ENCODE measurements at regions not wholly inside any gene's neighbourhood (a gene's known extent, or its start where the extent isn't known, plus 50 kb on each side); places are given as distances from the start of the nearest gene placed in this dataset.

GRCh38 chr1:201632364-201632952 lies 93.5 kb downstream of the NAV1 start:
- Histone ChIP-seq H3K27me3 (ENCODE audit: low read depth) (no peaks in the 10 kb centered on the region), H3K36me3 (no peaks in the 10 kb centered on the region), H3K9me3 (replicated peaks) (no peaks in the 10 kb centered on the region), H3K27ac (replicated peaks) (peak overlapping the region; percentile 63), H3K4me1 (peaks cover 96% of the 10 kb centered on the region), H3K4me3 (no peak overlapping the region)
- intact Hi-C loops (cut with micrococcal nuclease), result loop anchor here (10.0 kb wide), 1 partner anchor 68 kb away; no protein-coding TSS in a partner anchor
- no peak for TF ChIP-seq CTCF (IDR thresholded peaks at IDR 0.05; ENCODE audit: borderline replicate concordance)
- no peak for DNase-seq

- peak overlapping the region; percentile 63 for H3K27ac ChIP-seq (replicated peaks)
Measured at GRCh38 chr1:201633297-201633696, 94.4 kb downstream of the NAV1 start.

GRCh38 chr1:201633811-201634210 lies 94.9 kb downstream of the NAV1 start:
- Histone ChIP-seq H3K4me1 (peaks cover 96% of the 10 kb centered on the region), H3K36me3 (no peaks in the 10 kb centered on the region), H3K4me3 (no peak overlapping the region), H3K9me3 (replicated peaks) (no peaks in the 10 kb centered on the region), H3K27ac (replicated peaks) (peak overlapping the region; percentile 63), H3K27me3 (ENCODE audit: low read depth) (no peaks in the 10 kb centered on the region)
- DNase-seq, result no peak
- no peak for TF ChIP-seq CTCF (IDR thresholded peaks at IDR 0.05; ENCODE audit: borderline replicate concordance)
- intact Hi-C loops (cut with micrococcal nuclease), result loop anchor here (10.0 kb wide), 1 partner anchor 69 kb away; no protein-coding TSS in a partner anchor

More at GRCh38 chr1:201633297-201633696, 94.4 kb downstream of the NAV1 start:
- DNase-seq, result peak; percentile 57
- TF ChIP-seq CTCF (IDR thresholded peaks at IDR 0.05; ENCODE audit: borderline replicate concordance), result no peak
- Histone ChIP-seq H3K27me3 (ENCODE audit: low read depth) (no peaks in the 10 kb centered on the region), H3K4me3 (no peak overlapping the region), H3K4me1 (peaks cover 96% of the 10 kb centered on the region), H3K9me3 (replicated peaks) (no peaks in the 10 kb centered on the region), H3K36me3 (no peaks in the 10 kb centered on the region)
- intact Hi-C loops (cut with micrococcal nuclease), result loop anchor here (10.0 kb wide), 1 partner anchor 68 kb away; no protein-coding TSS in a partner anchor

- H3K36me3 ChIP-seq, result no peaks in the 10 kb centered on the region
- intact Hi-C loops (cut with micrococcal nuclease), result loop anchor here (10.0 kb wide), 1 partner anchor 69 kb away; no protein-coding TSS in a partner anchor
- no peak overlapping the region for H3K4me3 ChIP-seq
- H3K4me1 ChIP-seq, result peaks cover 96% of the 10 kb centered on the region
- no peak for DNase-seq
- H3K27me3 ChIP-seq (ENCODE audit: low read depth), result no peaks in the 10 kb centered on the region
- H3K9me3 ChIP-seq (replicated peaks), result no peaks in the 10 kb centered on the region
- no peak for TF ChIP-seq CTCF (IDR thresholded peaks at IDR 0.05; ENCODE audit: borderline replicate concordance)
- peak overlapping the region; percentile 63 for H3K27ac ChIP-seq (replicated peaks)
Measured at GRCh38 chr1:201634261-201634660, 95.3 kb downstream of the NAV1 start.

- H3K4me3 ChIP-seq, result no peak overlapping the region
- H3K27me3 ChIP-seq (ENCODE audit: low read depth), result no peaks in the 10 kb centered on the region
- TF ChIP-seq CTCF (IDR thresholded peaks at IDR 0.05; ENCODE audit: borderline replicate concordance), result no peak
- peak overlapping the region; percentile 77 for H3K27ac ChIP-seq (replicated peaks)
- no peak for DNase-seq
- no peaks in the 10 kb centered on the region for H3K9me3 ChIP-seq (replicated peaks)
- H3K36me3 ChIP-seq, result no peaks in the 10 kb centered on the region
- intact Hi-C loops (cut with micrococcal nuclease), result loop anchor here (10.0 kb wide), 1 partner anchor 71 kb away; no protein-coding TSS in a partner anchor
- H3K4me1 ChIP-seq, result peaks cover 90% of the 10 kb centered on the region
Measured at GRCh38 chr1:201636097-201636496, 97.2 kb downstream of the NAV1 start.

Measured in left ventricle myocardium inferior (tissue), 1 donor.